ENCODE measurements at regions not wholly inside any gene's neighbourhood (a gene's known extent, or its start where the extent isn't known, plus 50 kb on each side); places are given as distances from the start of the nearest gene placed in this dataset.
A peak's percentile ranks its signal among the peaks of the same experiment; 100 is the strongest.

DNA sequence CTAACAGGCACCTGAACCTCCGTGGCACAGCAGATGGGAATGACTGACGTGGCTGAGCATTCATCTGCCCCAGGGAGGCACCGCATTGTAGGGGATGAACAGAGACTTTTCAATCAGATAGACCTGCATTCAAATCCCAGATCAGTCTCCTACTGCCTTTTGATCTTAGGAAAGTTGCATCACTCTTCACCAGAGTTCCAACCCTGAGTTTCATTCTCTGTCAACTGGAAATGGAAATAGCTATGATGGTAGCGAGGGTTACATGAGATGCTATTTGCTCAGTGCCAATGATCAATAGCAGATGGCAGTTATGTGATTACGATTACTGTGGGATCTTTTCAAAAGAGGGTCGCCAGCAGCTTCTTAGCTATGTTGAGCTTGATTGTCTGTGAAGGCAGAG lies 189.3 kb upstream of the RFC3 start:
- ATAC-seq (peak; percentile 19), DNase-seq (no peak)

DNA sequence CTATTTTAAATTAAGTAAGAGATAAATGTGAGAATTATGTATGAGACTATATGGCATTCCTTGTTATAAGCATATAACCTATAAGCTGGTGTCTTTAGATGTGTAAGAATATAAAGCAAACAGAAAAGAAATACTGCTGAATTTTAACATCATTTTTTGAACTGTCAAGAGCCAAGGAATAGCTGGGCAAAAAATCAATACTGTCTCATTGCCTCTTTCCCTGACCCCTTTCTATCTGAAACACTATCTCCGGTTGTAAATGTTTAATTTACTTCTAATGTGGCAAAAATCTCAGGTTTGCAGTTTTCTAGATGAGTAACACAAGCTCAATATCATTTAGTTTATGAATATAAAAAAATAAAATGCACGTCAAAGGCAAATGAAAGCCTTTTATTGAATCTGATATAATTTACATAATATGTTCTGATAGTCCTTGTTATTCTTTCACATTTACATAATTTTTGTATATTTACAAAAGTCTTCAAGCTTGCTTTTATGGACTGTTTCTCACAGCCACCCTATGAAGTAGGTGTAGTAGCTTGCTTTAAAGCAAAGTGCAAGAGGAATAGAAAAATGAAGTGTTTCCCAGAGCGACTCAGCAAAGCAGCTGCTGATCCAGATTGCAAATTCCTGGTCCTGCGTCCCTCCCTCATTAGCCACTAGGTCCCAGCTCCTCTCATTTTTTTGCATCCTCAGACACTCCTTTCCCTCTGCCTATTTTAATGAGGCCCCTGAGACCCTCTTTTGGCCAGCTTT lies 188.2 kb upstream of the RFC3 start:
- no peak for ATAC-seq
- DNase-seq, result no peak

DNA sequence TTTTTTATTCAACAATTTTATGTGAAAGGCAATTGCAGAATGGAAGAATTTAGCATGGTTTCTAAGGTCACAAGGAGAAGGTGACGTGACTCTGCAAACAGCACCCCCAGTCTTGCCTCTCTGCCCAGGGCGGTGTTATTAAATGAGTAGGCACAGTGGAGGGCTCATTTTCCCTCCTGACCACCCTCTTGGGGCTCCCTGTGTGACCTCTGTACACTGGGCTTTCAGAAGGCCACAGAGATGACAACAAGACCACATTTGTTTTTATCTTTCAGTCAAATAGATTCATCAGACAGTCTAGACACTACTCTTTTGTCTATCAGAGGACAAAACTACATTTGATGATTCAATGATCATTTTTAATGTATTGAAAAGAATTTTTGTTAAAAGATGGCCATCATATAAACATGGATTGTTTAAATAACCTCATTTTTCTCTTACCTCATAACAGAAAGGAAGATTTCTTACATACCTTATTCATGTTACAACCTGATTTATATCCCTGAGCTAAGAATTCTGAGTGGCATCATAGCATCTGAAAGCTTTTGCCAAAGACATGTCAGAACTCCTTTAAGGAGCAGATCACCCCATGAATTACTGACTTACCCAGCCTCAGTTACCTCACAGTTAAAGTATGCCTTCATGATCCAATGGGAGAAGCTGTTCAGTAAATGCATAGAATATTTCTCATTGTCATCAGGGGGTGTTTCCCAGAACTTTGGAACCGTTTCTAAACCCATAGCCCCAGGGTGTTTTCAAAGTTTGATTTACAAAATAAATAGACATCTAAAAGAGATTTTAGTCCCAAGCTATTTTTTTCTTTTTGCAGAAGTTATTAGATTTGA lies 184.0 kb upstream of the RFC3 start:
- ATAC-seq, result no peak
- no peak for DNase-seq

DNA sequence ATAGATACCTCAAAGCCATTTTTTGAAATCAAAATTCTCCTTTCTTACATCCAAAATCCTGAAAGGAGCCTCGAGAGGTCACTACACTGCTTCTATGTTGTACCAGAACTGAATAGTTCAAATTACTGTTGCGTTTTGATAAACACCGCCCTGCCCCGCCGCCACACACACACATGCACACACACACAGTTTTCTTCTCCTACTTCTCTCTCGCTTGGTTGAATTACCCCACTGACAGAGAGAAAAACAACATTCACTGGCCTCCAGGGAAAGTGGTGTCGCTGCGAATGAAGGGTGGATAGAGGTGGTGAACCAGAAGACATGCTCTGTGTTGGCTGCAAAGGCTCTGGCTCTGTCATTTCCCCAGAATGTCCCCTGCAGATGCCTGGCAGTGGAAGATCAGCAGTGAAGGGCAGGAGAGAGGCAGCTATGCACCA lies 183.4 kb upstream of the RFC3 start:
- DNase-seq (no peak), ATAC-seq (no peak)

DNA sequence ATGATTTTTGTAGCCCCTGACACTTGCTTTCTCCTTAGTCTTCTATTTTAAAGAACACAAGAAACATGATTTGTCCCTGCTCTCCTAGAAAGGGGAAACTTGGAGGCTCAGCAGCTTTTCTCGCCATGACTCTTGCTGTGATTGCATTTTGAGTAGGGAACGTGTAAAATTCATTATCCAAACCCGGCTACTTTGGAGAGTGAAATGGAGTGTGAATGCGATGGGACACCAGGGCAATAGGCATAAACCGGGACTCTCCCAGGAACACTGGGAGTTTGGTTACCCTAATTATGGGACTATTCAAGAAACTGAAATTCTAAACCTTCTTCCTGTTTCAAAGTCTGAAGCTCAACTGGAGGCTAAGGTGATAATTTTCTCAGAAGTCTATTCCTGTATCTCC lies 181.7 kb upstream of the RFC3 start:
- no peak for ATAC-seq

DNA sequence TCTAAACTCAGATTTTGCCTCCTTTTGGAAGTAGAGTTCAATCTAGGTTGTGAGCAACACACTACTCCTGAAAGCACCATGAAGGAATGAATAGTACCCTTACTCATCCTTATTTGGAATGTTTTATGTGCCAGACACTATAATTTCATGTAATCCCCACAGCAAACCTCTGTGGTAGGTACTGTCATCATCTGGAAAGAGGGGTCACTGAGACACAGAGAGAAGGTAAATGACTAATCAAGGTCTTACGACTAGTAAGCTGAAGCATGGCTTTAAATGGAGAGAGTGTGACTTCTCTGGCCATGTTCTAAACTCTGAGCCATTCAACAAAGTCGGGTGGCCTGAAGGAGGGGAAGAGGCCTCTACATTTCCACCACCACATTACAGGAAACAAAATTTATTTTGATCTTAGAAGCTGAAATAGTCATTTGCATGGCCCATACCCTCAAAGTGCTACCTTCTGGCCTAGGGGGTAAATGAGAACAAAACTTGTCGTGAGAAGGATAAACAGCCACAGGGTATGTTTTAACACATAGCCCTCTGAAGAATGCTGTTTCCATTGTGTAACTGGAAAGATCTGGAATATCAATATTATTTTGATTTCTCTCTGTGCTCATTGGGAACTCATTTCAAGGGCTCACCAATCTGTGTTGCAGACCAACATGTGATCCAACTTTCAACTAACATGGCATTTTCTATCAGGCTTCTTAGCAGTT lies 180.8 kb upstream of the RFC3 start:
- DNase-seq, result no peak

More for the DNA sequence above, 181.7 kb upstream of the RFC3 start:
- no peak for DNase-seq

DNA sequence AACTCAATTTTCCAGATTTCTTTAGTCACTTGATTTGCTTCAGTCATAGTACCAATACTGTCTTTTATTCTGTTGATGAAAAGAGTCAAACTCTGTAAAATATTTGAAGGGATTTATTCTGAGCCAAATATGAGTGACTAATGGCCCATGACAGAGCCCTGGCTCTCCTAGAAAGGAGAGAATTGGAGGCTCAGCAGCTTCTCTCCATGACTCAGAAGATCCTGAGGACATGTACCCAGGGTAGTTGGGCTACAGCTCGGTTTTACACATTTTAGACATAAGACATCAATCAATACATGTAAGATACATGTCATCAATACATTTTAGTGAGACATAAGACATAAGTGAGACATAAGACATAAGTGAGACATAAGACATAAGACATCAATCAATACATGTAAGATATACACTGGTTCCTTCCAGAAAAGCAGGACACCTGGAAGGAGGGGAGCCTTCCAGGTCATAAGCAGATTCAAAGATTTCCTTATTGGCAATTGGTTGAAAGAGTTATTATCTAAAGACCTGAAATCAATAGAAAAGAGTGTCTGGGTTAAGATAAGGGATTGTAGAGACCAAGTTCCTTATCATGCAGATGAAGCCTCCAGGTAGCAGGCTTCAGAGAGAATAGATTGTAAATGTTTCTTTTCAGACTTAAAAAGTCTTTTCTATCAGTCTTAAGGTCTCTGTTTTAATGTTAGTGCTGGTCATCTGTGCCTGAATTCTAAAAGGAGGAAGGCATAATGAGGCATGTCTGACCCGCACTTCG lies 179.8 kb upstream of the RFC3 start:
- ATAC-seq, result no peak

More for the DNA sequence above, 180.8 kb upstream of the RFC3 start:
- peak; percentile 53 for ATAC-seq

DNA sequence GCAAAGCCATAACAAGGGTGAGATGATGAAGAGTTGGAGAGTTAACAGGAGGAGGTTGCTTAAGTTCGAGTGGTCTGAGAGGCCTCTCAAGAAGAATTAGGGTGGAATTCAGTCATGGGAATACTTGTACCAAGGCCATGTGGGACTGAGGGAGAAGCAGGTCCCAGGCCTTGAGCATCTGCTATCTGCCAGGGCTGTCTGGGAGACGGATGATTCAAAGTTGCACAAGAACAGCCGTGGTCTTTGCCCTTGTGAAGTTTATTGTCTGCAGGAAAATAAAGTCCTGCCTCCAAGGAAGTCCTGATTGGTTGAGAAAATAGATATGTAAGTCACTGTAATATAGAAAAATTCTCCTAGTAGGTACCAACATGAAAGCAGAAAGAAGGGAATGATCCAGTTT lies 178.8 kb upstream of the RFC3 start:
- ATAC-seq (no peak), DNase-seq (no peak)

More for the DNA sequence above, 179.8 kb upstream of the RFC3 start:
- DNase-seq, result no peak

DNA sequence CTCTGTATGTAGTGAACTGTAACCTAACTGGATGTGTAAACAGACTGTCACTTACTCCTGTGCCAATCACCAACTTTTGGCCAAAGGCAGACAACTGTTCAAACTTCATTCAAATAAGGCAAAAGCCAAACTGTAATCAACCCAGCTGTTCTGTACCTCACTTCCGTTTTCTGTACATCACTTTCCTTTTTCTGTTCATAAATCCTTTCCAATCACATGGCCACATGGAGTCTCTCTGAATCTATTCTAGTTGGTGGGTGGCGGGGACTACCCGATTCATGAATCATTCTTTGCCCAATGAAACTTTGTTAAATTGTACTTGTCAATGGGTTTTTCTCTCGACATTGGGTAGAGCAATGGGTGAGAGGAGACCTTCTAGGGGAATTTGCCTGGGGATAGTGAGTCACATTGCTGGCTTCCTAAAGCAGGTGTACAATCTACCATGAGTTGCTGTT lies 178.3 kb upstream of the RFC3 start:
- peak; percentile 44 for DNase-seq
- peak; percentile 94 for ATAC-seq

DNA sequence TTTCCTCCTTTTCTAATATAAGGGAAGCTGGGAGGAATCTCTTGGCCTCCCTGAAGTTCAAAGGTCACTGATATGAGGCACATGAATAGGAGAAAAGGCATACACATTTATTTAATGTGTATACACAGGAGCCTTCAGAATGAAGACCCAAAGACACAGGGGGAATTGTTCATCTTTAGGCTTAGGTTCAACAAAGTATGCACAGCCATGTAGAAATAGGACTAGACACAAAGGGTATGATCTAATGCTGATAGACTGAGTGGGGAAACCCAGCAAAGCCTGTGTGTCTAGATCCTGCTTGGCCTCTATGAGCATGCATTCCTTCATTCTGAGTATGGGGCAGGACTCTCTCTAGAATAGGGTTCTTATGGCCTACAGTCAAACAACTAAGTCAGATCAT lies 177.1 kb upstream of the RFC3 start:
- ATAC-seq, result no peak
- DNase-seq, result no peak

DNA sequence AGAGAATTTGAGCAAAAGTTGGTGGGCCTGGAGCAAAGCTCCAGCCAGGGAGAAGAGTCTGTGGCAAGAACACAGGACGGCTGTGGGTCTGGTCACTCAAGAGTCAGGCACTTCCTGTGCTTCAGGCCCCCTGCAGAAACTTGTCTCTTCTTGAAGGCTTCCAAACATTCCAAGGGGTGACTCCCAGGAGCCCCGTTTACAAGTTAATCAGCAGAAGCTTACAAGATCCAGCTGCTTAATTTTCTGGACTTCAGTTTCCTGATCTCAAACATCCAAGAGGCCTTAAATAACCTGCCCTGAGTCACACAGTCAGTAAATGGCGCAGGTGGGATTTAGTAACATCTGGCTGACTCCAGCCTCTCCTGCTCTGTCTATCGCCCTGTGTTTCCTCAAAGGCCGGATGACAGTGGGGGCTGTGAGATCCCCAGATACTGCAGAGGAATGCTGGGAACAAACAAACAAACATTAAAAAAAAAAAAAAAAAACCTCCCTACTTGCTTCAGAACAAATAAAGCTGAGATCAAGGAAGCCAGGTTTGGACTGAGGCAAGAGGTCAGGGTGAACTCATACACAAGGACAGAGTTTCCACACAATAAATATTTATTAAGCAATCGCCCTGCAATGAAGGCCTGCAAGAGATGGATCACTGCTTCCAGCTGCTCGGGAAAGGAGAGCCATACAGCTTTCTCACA lies 175.4 kb upstream of the RFC3 start:
- DNase-seq (no peak), ATAC-seq (no peak)

DNA sequence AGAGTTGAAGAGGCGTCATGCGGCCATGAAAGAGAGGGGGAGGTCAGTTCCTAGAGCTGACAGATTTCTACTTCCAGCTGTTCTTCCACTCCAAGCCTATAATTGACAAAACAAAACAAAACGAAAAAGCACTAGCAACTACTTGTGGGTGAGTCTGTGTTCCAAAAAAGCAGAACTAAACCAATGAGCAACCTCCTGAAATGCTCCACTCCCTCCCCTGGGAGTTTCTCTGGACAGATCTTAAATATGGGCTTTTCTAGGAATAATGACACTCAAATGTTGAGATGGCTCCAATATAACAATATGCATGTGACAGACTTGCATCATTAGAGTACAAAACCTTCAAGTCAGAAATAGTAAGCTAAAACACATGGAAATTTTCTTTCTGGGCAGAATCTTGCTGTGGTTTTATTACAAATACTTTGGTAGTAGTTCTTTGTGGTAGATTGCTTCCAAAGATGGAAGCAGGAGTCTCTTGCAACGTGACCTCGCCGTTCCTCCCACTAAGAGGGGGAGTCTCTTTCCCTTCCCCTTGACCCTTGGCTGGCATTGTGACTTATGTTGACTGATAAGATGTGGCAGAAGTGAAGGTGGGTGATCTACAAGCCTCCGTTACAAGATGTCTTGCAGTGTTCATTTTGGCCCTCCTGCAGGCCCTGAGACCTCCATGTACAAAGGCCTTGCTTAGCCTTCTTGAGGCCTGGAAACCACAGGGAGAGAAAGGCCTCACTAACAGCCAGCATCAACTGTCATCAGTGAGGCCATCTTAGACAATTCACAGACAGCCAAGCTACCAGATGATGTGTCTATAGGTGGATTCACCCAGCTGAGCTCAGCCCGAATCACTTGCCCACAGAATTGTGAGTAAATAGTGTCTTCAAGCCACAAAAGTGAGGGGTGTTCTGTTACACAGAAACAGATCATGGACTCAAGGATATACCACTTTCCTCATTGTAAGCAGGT lies 173.1 kb upstream of the RFC3 start:
- DNase-seq (no peak), ATAC-seq (peak; percentile 75)

DNA sequence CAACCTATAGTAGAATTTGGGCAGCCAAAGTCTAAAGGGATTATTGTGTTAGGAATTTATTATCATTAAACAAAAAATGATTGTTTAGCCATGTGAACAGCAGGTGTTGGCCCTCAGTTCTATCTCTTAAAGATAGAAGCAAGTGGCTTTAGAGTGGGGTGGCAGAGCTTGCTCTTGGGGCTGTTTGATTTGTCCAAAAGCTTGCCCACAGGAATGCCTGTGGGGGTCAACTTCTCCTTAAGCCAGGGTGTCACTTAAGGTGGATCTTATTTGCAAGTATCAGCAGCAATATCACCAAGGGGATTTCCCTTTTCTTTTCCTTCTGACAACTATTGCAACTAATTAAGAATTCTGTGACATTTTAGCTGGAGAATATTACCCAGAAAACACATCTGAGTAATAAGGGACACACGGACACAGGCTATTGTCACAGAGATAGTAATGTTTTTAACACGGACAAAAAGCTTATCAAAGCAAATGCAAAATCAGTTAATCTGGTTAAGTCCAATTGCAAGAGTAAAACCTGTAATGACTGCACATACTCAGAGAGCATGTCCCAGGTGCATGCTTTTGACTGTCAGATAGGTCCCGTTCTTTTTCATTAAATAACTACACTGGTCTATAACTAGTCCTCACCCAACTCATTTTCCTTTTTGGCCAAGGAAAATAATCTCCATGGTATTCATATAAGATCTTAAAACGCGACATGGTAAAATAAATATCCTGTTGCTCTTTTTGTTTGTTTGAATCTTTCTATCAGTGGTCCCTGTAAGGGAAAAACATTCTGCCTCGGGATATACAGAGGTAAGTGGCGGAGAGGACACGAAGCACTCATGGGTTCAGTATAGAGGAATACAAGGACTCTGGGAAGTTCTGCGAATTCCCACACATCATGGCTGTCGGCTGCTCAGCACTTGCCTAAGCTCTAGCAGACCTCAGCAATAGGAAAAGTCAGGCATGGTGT lies 172.1 kb upstream of the RFC3 start:
- no peak for DNase-seq
- ATAC-seq, result peak; percentile 53

DNA sequence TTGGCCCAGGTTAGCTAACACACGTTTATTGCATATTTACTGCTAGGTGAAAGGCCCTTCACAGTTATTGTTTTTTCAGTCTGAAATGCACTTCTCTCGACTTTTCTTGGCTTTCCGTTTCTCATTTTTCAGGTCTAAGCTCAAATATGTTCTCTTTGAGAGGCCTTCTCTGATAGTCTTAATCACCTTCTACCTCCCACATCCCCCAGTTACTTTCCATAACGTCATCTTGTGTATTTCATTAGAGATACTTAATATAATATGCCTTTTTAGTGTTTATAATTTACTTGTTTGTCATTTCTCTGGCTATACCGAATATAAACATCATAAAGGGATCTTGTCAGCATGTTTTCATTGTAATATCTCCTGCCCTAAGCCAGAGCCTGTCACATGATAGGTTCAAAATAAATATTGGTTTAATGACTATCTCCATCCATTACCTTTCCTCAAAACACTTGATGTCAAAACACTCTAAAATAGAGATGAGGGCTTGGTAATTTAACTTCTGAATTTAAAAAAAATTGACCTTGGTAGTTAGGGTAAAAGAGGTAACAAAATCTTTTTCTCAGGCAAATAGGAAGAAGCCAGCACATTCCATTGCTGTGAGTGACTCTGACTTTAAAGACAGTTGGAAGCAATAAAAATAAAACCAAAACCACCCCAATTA lies 168.6 kb upstream of the RFC3 start:
- DNase-seq (no peak), ATAC-seq (no peak)

DNA sequence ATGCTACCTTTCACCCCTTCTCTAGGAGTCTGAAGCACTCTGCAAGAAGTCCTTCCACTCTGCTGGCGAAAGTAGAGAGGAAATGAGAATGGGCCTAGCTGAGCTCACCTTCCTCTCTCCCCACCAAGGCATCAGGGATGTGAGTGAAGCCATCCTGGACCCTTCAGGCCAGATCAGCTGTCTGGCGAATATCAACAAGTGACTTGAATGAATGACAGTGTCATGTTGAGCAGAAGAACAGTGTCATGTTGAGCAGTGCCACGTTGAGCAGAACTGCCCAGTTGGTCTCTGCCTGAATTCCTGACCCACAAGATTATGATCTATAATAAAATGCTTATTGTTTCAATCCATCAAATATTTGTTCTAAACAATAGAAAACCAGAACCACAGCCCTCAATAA lies 166.2 kb upstream of the RFC3 start:
- ATAC-seq, result no peak

DNA sequence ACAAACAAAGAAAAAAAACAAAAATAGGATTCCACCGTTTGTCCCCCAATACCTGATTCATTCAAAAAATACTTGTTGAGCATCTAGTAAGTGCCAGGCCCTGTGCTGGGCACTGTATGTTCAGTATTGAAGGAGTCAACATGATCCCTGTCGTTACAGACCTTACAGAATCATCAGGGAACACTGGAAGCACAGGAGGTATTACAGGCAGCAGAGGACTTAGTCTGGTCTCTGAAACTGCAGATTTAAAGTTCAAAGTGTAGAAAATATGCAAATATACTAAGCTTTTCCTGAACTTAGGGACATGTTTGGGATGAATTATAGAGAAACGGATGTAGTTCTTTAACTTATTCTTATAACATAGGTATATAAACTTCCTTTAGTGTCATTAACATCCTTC lies 160.7 kb upstream of the RFC3 start:
- no peak for ATAC-seq

More for the DNA sequence above, 166.2 kb upstream of the RFC3 start:
- DNase-seq, result no peak

DNA sequence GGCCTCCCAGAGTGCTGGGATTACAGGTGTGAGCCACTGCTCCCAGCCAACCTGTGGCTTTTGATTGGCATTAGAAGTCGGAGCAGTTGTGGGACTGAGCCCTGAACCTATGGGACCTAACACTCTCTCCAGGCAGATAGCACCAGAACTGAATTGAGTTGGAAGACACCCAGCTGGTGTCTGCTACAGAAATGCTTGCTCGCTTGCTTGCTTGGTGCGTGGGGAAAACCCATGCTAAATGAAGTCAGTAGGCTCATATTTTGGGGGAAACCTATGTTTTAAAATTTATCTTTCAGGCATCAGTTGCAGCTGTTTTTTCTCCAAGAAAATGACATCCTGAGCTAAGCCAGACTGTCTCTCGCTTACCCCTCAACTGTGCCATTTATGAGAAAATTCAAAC lies 158.5 kb upstream of the RFC3 start:
- ATAC-seq, result no peak
- DNase-seq, result no peak

More for the DNA sequence above, 160.7 kb upstream of the RFC3 start:
- no peak for DNase-seq

DNA sequence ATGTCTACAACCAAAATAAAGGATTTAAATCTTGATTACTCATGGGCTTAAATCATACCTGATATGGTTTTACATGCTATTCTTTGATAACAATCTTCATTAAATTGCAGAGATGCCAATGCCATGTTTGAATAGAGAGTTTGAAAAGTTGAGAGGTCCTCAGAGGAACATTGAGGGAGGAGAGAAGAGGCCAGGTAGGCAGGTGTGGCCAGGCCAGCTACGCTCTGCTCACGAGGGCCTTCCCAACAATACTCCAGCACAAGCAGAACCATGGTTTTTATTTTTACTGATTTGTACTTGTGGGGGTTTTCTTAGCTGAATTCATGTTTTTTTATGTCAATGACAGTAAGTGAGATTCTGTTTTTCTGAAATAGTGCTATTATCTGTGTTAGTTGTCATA lies 158.1 kb upstream of the RFC3 start:
- ATAC-seq (no peak), DNase-seq (no peak)

Measured in stimulated activated naive CD8-positive, alpha-beta T cell treated with anti-CD3 and anti-CD28 coated beads, Interleukin-15, Interleukin-2, amounts not matched to agents 100 U/mL and 50 U/mL, for 24 hours (primary cell).